ENCODE measurements at regions not wholly inside any gene's neighbourhood (a gene's known extent, or its start where the extent isn't known, plus 50 kb on each side); places are given as distances from the start of the nearest gene placed in this dataset.
"Not testable (repeated sequence)": the region's sequence is repeated elsewhere in the genome, so short reads cannot be mapped to it uniquely, and the experiment has no call there.

DNA sequence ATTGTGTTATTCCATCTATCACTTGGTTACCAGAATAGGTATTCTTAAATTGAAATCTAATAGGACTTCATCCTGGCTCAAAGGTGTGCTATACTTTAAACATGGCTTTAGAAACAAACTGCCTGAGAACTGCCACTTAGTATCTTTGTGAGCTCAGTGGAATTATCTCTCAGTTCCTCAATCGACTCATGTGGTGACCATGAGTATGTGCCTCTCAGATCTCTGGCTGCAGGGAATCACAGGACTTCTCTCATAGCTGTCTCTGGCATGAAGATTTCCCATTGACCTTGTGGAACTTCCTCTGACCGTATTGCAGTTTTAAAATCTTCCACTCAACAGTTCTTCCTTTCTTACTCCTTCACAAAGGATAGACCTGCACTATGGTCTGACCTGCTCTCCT lies 681.9 kb upstream of the BOD1L1 start:
- DNase-seq (ENCODE audit: low read depth in 2 of 2): no peak

DNA sequence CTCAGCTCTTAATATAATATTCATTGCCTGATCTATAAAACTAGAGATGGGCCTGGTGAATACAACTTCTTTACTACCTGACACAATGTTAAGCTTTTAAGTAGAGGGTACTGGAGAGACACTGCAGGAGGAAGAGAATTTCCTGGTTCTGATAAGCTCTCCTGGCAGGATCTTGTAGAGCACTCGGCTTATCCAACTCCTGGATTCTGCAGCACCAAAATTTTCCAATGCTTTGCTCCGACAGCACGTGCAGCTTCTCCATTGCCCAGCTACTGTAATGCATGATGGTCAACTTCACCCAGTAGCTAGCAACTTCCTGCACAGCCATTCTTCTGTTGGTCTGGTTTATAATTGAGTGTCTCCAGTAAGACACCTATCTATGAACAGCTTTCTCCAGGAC lies 686.2 kb upstream of the BOD1L1 start:
- no peak for DNase-seq (ENCODE audit: low read depth in 2 of 2)

- no peak for DNase-seq (ENCODE audit: low read depth in 2 of 2)
Observed at GRCh38 chr4:14315129-14315528, 687.2 kb upstream of the CPEB2 start.

DNA sequence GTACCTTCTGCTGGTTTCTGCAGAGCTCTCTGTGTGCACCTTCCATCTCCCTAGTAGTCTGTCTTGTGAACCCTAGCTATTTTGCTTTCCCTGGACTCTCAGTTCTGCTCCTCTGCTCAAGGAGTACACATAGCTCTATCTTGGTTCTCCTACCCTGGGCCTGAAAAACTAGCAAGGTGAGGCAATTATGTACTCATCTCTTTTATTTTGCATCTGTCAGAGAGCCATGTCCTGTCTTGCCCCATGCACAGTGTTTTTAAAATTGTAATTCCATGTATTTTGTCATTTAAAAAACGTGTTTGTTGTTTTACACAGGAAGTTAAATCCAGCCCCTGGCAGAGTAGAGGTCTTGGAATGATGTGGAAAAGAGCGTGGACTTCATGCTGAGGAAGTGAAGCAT lies 684.9 kb upstream of the CPEB2 start:
- no peak for DNase-seq (ENCODE audit: low read depth in 2 of 2)

GRCh38 chr4:14318671-14319070 lies 683.6 kb upstream of the CPEB2 start:
- no peak for DNase-seq (ENCODE audit: low read depth in 2 of 2)

DNA sequence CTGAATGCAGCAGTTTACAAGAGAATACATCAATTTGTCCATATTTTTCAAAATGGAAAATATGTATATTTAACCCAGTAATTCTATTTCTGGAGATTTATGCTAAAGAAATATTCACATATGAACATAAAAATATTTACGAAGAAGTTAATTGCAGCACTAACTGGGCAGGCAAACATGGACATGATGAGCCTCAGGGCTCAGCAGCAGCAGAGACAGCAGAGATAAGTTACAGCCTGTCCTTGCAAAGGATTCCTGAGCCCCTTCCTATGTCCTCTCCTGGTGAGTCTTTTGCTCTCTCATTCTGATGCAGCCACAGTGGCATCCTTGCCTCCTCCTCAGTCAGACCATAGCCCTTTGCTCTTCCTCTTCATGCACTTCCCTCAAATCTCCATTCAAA lies 680.6 kb upstream of the CPEB2 start:
- DNase-seq (ENCODE audit: low read depth in 2 of 2): no peak

DNA sequence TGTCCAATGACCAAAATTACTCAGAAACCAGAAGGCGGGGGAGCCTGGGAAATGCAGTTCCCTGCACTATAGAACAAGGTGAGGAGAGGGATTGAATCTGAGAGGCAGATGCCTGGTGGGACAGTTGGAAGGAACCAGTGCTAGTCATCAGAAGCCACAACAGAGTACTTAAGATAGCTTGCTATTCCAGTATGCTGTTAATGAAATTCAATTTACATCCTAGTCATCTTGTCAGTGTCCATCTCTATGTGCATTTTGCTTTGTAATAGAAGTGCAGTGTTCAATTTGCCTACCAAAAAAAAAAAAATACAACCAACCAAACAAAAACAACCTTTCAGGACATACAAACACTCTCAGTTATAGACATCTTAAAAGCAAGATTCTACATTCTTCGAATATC lies 679.1 kb upstream of the CPEB2 start:
- DNase-seq (ENCODE audit: low read depth in 2 of 2): no peak

GRCh38 chr4:14329228-14329627 lies 673.1 kb upstream of the CPEB2 start:
- DNase-seq (ENCODE audit: low read depth in 2 of 2): no peak

DNA sequence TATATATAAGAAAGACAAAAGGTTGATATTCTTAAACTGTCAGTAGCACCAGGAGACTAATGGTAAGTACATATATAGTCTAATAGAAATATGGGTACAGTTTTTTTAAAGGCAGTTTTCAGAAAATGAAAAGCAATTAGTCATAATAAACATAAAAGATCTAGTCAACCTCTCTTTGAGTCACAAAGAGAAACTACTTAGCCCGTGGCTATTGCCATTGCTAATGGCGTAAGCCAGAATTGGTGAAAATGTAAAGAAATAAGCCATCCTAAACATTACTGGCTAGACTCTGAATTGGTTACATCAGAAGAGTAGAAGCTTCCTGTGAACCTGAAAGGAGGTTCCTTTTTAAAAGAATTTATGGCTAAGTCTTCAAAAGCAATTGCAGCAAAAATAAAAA lies 668.7 kb upstream of the CPEB2 start:
- DNase-seq (ENCODE audit: low read depth in 2 of 2): no peak

- no peak for DNase-seq (ENCODE audit: low read depth in 2 of 2)
Observed at GRCh38 chr4:14334166-14334565, 668.1 kb upstream of the CPEB2 start.

DNA sequence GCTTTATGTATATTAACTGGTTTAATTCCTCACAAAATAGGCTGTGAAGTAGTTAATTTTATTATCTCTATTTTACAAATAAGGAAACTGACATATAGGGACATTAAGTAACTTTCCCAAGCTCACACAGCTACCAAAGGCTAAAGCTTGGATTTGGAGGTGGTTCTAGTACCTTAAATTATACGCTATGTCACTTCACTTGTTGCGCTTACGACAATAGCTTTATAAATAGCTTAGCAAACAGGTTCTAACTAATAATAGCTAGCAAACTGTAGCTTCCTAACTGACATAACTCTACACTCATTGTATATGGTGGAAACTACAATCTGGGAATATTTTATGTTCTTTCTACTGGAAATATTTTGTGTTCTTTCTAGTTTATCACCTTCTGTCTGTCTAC lies 666.4 kb upstream of the CPEB2 start:
- no peak for DNase-seq (ENCODE audit: low read depth in 2 of 2)

DNA sequence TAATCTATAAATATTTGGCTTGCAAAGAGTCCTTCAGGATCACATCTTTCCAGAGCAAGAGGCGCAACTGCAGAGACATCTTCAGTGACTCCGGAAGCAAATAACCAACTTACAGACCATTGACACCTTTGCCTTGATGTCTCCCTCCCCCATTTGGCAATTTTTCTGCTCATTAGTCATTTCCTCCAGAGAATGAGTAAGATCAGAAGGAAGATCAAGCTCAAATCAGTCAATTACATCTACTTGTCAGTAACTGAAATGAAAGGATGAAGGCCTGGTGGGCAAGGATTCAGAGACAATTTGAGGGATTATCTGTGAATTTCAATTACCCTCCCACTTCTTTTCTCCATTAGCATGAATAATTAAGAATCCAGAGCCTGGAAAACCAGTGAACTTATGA lies 665.6 kb upstream of the CPEB2 start:
- no peak for DNase-seq (ENCODE audit: low read depth in 2 of 2)

- no peak for DNase-seq (ENCODE audit: low read depth in 2 of 2)
Observed at GRCh38 chr4:14337892-14338584, 664.2 kb upstream of the CPEB2 start.

GRCh38 chr4:14338585-14339265 lies 663.6 kb upstream of the CPEB2 start:
- no peak for DNase-seq (ENCODE audit: low read depth in 2 of 2)

- no peak for DNase-seq (ENCODE audit: low read depth in 2 of 2)
Observed at GRCh38 chr4:14339715-14340114, 662.6 kb upstream of the CPEB2 start.

GRCh38 chr4:14340321-14340720 lies 662.0 kb upstream of the CPEB2 start:
- DNase-seq (ENCODE audit: low read depth in 2 of 2): no peak

DNA sequence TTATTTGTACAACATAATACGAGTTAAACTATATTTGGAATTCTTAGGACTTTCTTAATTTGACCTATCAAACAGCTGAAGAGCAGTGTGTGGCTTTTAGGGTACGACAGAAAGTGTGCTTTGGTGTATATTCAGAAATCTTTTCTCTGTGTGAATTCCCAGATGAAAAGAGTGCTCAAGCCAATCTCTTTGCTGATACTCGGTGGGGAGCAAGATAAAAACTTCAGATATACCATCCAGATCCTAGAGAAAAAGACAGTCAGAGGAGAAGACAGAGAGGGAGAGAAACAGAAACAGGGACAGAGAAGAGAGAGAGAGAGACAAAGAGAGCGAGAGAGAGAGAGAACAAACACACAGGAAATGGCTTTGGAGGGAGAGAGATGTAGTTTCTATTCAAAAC lies 658.3 kb upstream of the CPEB2 start:
- no peak for DNase-seq (ENCODE audit: low read depth in 2 of 2)

DNA sequence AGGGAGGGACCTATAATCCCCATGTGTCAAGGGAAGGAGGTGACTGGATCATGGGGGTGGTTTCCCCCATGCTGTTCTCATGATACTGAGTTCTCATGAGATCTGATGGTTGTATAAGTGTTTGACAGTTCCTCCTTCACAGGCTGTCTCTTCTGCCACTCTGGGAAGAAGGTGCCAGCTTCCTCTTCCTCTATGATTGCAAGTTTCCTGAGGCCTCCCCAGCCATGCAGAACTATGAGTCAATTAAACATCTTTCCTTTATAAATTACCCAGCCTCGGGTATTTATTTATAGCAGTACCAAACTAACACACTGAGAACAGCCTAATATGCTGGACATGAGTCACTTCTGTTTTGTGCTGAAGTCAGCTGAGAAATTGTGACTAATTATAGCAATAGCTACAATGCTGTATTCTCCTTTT lies 656.9 kb upstream of the CPEB2 start:
- DNase-seq (ENCODE audit: low read depth in 2 of 2): no peak

- DNase-seq (ENCODE audit: low read depth in 2 of 2): no peak
Observed at GRCh38 chr4:14347526-14347925, 654.8 kb upstream of the CPEB2 start.

DNA sequence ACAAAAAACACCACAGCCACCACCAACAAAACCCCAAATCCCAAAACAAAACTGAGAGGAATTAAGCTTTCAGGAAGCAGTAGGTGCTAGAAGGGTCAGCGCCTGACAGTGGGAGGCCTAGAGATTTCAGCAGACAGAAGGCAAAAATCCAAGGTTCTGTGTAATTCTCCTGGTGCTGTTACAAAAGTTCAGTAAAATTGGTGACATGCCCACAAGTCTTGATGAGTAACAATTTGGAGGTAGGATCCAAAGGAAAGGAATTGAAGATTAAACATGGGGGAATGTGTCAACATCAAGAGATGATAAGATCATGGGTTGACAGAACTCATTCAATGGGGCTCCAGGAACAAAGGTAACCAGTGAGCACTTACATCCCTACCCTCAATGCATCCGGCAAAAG lies 653.8 kb upstream of the CPEB2 start:
- DNase-seq (ENCODE audit: low read depth in 2 of 2): no peak

- DNase-seq (ENCODE audit: low read depth in 2 of 2): not testable (repeated sequence)
Observed at GRCh38 chr4:14358544-14359160, 643.6 kb upstream of the CPEB2 start.

GRCh38 chr4:14359991-14360390 lies 642.3 kb upstream of the CPEB2 start:
- DNase-seq (ENCODE audit: low read depth in 2 of 2): no peak

DNA sequence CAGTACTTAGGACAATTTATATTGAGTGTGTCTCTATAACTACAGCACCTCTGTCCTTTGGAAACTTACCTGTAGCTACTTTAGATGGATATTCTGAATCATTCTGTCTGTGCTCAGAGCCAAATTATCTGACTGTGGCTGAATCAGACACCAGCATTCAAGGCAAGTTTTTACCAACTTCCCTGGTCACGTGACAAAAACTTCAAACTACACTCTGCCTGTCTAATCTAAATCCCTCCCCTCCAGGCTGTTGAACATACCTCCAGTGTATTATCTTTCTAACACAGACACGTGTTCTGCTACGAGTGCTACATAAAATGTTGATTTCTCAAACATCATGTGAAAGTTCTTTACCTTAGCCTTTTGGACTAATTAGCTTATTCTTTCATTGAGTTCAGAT lies 641.2 kb upstream of the CPEB2 start:
- DNase-seq (ENCODE audit: low read depth in 2 of 2): no peak

All from stimulated activated CD8-positive, alpha-beta memory T cell treated with anti-CD3 and anti-CD28 coated beads, Interleukin-2, amount 100 ng/mL, for 1 hour (primary cell).